Ramos (cell line): ENCODE measurements at regions not wholly inside any gene's neighbourhood (a gene's known extent, or its start where the extent isn't known, plus 50 kb on each side); places are given as distances from the start of the nearest gene placed in this dataset.

Source experiments
- in situ Hi-C: fragments of 300-500 bp; cut with MboI; formaldehyde crosslinking; loops from one replicate; pipeline ENCODE4 v1.14.3; 2022; ENCODE audit warnings: low sequenced_read_pairs; ENCODE audit not compliant: unreplicated experiment

DNA sequence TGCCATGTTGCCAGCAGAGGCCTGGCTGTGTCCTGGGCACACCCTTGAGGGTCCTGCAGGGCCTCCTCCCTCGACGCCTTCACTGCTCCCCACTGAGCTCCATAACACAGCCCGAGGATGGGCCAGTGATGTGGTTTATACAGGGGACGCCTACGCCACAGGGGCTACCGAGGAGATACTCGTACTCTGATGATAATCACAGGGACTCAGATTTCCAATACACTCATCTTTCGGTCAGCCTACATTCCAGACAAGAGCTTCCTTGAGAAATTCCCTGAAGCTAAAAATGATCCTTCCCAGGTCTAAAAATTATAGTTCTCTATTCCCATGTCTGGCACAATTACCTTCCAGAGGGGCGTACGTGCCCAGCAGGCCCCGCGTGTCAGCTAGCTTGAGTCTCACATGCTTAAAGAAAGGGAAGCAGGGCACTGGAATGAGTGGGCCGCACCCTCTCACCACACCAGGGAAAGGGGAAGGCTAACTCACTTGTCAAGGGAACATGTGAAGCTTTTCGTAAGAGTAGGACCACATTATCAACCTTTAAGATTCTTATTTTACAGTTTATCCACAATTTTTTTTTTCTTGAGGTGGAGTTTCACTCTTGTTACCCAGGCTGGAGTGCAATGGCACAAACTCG lies 159.5 kb upstream of the NDUFV2 start:
- in situ Hi-C loops = no loop called here

DNA sequence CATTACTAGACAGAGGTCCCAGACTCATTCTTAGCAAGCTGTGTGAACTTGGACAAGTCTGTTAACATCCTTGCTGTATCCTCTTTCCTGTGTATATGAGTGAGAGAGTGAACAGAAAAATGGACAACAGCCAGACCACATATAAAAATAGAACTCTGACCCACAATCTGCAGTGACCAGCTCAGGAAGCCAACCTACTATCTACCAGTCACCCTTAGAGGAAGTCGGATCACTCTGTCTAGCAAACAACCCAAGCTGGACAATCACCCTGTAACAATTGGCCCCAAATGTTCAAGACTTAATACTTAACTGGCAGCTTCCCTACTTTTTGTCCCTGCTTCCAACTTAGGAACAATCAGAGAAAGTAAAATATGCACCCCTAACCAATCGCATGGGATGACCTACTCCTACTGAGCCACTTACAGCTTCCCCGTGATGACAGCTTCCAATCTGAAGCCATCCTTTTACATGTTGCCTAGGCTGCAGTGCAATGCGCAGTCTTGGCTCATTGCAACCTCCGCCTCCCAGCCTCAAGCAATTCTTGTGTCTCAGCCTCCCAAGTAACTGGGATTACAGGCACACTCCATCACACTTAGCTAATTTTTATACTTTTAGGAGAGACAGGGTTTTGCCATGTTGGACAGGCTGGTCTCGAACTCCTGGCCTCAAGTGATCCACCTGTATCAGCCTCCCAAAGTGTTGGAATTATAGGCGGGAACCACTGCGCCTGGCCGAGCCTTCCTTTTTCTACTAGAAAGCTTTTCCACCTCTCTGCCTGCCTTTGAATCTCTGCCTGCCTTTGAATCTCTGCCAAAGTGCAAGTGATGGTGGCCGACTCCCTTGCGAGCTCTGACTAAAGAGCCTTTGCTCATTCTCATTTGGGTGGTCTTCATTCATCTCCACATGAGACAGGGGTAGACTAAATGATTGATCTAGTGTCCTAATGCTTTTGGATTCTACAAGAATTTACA lies 158.3 kb upstream of the NDUFV2 start:
- in situ Hi-C loops = no loop called here

DNA sequence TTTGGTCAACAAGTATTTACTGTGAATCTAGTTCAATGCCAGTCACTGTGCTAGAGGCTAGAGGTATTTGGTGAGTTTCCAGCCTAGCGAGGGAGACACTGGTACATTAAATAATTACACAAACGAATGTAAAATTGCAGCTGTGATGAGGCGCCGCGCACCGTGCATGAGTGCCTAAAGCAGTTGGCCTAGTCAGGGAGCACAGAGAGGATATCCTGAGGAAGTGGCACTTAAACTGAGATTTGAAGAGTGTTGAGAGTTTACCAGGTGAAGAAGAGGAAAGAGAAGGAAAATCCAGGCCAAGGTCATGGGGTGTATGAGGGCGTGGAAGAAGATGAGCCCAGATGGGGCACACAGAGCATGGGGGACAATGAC lies 157.6 kb upstream of the NDUFV2 start:
- in situ Hi-C loops = no loop called here

DNA sequence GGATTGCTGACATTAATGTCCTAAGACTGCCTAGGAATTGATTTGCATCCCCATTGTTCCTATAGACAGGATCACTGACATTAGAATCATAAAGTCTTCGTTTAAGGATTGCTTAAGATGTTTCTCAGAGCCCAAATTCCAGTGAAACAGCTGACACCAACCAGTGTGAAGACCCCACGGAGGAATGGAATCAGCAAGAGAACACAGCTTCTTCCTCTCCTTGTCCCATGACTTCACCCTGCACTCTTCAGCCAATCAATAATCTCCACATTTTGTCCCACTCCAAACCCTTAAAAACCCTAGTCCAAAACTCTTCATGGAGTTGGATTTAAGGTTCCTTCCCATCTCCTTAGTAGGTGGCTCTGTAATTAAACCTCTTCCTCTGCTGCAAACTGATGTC lies 157.0 kb upstream of the NDUFV2 start:
- in situ Hi-C loops = no loop called here

DNA sequence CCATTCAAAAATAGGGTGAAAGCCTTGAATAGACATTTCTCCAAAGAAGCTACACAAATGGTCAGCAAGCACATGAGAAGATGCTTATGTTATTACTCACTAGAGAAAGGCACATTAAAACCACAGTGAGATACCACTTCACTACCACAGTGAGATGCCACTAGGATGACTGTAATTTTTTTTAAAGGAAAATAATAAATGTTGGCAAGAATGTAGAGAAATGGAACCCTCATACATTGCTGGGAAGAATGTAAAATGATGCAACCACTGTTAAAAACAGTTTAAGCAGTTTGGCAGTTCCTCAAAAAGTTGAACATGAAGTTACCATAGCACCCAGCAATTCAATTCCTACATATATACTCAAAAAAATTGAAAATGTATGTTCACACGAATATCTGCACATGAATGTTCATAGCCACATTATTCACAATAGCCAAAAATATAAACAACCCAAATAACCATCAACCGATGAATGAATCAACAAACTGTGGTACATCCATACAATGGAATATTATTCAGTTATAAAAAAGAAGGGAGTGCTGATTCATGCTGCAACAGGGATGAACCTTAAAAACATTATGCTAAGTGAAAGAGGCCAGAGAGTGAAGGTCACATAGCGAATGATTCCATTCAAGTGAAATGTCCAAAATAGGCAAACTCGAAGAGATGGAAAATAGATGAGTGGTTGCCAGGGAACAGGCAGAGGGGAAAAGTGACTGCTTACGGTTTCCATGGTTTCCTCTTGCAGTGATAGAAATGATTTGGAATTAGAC lies 156.2 kb upstream of the NDUFV2 start:
- in situ Hi-C loops = no loop called here

DNA sequence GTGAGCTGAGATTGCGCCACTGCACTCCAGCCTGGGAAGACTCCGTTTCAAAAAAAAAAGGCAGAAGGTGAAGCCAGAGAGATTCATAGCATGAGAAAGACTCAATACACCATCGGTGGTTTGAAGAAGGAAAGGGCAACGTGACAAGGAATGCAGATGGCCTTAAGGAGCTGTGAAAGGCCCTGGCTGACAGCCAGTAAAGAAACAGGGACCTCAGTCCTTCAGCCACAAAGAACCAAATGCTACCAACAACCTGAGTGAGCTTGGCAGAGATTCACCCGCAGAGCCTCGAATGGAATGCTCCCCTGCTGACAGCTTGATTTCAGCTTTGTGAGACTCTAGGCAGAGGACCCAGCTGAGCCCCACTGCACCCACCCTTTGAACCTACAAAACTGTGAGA lies 154.9 kb upstream of the NDUFV2 start:
- in situ Hi-C loops = no loop called here

DNA sequence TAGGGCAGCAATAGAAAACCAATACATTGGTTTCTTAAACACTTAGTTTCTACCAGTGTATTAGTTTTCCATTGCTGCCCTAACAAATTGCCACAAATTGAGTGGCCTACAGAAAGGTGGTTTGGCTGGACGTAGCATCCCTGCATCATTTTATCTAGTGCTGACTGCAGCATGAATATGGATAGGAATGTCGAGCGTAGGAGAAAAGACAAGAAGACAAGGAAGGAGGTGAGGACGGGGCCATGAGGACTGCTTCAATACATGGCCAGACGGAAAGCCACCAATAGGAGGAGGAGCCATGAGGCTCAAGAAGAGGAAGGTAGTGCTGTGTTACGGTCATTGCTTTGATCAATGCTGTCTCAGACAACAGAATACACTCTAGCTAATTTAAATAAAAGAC lies 154.5 kb upstream of the NDUFV2 start:
- in situ Hi-C loops = no loop called here

DNA sequence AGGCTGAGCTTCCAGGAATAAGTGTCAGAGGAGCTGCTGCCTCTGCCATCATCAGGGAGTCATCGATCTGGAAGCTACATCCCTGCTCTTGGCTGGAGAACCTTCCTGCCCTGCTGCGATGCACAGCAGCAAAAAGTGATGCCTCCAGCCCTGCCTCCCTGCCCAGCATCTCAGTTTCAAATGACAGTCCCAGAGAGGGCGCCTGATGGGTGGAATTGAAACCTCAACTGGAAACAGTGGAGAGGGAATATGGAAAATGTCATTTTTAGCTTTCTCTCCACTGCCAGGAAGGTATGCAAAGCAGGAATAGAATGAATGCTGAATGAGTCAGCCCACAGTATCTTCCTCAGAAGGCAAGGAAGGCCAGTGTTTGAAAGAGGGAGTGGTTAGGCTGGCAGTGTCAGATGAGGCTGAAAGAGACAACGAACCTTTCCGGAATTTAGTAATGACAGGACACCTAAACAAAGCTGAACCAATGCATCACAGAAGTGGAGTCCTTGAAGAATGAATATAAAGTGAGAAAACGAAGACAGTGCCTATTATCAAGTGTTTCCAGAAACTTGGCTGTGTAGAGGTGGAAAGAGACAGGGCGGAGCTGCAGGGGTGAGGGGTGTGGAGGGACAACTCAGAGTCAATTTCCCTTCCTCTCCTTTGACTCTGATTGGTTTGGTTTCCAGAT lies 153.9 kb upstream of the NDUFV2 start:
- in situ Hi-C loops = no loop called here

DNA sequence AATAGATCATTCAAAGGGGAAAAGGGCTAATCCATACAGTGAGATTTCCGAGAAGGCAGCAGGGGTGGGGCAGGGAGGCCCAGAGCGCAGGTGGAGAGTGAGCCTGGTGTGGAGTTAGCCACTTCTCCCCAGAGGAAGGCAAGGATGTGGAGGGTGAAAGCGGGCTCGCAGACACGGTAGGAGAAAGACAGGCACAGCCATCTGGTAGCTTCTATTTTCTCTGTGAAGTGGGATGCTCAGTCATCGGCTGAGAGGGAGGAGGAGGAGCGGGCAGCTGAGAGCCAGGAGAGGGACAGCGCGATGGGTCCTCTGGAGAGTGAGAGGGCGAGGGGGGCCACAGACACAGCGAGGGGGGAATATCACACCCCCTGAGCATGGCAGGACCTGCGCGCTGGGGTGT lies 153.3 kb upstream of the NDUFV2 start:
- in situ Hi-C loops = no loop called here

DNA sequence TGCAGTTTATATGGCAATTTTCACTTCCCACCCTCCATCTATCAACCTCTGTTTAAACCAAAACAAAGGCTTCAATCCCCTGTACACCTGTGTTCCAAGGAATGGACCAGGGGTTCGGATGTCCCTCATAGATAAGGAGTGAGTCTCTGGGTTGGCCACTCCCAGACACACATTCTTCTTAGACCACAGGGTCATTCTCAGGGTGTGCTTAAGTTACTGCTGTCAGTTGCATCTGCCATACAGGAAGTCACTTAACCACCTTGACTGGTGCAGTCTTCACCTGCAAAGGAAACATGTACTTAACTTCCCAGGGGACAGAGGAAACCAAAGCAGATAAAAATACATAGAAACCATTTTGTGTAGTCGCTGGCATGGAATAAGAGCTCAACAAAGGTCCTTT lies 151.0 kb upstream of the NDUFV2 start:
- in situ Hi-C loops = no loop called here

DNA sequence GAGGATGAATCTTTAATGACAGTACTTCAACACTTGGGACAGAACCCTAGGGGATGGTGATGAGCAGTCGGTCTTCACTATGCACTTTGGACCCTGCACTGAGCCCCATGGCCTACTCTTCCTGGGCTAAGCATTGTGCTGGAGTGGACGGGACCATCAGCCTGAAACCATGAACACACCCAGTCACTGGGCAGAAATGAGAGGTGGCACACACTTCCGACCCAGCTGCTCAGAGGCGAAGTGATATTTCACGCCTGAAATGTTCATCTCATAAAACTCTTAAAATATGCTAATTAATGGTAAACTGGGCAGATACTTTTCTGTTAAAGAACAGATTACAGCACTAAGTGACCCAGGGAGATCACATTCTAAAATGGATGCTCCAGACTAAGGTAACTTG lies 150.3 kb upstream of the NDUFV2 start:
- in situ Hi-C loops = no loop called here

DNA sequence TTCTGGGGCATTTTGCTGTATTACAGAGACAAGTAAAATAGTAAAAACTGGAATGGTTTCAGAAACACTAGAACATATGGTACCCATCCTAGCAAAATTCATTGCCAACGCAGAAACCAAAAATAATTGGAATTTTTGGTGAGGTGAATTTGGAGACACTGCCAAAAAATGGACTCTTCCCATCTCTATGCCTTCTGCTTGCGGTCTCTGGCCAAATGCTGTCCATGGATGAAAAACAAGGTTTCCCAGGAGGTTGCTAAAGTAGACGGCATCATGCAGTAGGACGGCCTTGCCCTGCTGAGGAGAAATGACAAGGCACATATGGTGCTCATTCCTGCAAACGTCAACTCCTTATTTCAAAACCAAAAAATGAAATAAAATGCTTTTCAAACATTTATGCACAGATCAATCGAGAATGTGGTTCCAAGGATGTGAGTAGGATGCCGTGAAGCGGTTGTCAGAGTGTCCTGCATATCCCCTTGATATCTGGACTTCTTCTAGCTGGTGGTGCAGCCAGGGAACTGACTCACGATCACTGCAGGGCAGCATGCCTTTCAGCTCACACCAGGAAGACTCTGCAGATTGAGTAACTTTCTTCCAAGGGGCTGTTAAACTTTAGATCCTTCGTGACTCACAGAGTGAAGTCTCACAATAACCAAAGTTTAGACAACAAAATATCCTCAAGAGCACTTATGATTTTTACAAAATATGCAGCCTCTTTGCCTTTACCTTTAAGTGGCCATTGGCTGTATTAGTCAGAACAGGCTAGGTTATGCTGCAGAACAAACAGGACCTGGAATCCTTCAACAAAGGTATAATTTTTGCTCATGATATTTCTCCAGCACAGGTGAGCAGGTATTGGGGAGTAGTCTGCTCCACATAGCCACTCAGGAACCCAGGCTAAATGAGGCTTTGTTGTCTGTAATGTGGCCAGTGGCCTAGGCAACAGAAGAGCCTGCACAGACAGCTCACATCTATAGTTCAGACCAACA lies 149.4 kb upstream of the NDUFV2 start:
- in situ Hi-C loops = no loop called here

DNA sequence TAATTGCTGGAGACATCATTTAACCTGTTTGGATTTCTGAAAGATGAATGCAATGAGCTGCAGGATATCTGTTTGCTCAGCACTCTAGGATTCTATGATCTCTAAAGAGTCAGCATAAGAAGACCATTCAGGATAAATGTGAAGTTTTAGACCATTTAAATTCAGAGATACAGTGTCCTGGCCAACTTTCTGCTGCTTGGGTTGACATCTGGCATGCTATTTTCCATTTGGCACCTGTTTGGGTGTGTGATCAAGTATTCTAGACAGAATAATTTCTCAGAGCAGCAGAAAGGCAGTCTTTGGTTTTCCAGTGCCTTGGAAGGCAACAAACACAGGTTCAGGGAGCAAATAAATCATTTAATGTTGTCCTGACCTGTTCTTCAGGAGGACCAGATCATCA lies 144.8 kb upstream of the NDUFV2 start:
- in situ Hi-C loops = no loop called here

DNA sequence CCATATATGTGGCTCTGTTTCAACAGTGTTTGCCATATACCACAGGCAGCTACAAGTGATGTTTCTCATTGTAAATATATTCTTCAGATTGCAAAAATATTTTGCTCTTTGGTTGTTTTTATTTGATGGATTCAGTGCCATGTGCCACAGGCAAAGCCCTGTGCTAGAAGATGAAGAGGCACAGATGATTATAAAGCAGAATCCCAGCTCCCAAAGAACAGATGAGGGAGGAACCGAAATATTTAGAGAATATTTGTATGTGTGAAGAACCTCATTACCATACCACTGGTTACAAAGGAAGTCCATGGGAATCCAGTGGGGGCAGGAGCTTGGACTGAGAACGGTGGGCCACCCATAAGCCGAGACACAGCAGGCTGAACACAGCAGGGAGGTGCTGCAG lies 143.8 kb upstream of the NDUFV2 start:
- in situ Hi-C loops = no loop called here

DNA sequence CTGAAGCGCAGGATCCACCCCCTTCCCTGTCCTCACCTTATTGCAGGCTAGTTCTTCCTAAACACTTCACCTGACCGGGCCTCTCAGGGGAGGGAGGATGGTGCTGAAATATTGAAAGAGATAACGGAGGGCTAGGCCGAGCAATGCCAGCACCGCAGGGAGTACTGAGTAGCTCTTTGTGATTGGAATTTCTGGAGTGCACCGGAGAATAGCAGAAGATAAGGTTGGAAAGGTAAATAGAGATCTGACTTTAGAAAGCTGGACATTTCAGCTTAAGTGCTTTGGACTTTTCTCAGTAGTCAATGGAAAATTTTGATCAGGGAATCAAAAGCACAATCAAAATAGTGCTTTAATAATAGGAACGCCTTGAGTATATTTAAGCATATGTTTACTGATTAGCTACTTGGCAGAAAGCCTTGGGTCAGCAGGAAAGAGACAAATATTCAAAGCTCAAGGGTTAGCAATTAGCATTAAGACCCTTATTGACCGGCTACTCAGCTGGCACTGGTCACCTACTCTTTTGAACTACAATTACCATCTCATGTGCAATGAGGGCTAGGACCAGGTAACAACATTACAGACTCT lies 142.9 kb upstream of the NDUFV2 start:
- in situ Hi-C loops = no loop called here

DNA sequence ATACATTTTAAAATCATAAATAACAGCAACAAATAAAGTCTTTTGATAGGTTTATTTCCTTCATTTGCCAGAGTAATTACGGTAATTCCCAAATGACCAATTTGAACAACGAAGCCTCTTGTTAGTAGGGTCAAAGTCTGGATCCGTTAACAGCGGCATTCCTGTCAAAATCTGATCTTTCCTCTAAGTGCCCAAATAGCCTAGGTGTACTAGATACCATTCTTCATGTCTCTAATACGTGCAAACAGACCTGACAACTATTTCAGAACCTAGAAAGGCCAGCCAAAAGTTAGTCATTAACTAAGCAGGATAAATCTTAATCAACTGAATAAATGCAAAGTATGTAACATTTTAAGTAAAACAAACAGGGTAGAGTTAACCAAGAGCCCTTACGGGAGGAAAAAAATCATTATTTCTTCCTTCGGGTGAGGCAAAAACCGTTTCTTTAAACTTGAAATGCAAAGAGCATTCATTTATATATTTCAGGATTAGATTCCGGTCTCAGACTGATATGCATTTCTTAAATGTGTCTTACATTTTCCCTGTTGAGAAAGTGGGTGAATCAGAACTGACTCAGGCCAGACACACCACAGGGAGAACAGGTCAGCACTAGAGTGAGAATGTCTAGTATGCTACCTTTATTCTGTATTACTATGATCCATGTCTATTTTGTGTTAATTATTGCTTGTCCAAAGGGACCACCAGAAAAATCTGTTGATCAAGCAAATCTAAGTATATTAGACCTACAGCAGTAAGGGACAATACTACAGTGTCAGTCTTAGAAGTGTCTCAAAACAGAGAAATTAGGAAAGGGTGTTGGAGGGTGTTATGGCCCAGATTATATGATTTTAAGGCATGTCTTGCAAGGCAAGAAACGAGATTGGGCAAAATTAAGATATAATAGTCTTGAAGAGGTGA lies 141.5 kb upstream of the NDUFV2 start:
- in situ Hi-C loops = no loop called here

DNA sequence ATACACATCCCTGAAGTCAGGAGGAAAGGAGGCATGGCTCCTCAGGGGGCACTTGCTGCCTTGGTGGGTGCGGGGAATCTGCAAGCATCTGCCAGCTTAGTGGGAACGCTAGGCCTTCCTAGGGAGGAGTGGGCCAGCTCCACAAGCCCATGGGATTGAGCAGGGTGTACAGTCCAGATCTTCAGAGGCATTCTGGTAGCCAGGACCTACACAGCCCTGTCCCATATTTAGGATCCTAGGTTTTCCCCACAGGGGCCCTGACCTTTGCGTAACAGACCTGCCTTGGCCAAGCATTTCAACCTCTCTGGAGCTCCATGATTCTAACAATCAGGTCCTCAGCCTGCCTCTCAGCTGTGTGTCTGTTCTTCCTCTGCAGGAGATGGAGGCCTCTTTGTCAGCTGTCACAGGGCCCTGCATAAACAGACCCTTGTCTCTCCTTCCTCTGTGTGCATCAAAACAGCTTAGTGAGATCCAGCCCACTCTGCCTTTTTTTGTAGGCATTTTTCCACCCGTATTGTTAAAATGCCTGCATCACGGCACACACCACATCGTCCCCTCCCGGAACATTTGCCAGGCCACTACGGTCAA lies 140.2 kb upstream of the NDUFV2 start:
- in situ Hi-C loops = no loop called here
